ENCODE measurements at regions not wholly inside any gene's neighbourhood (a gene's known extent, or its start where the extent isn't known, plus 50 kb on each side); places are given as distances from the start of the nearest gene placed in this dataset.

- Histone ChIP-seq H4K8ac (ENCODE audit: extremely low read depth, insufficient read depth, low read length) (no peak overlapping the region), H3K79me1 (ENCODE audit: low read depth, low read length) (no peaks in the 10 kb centered on the region), H2AK5ac (ENCODE audit: low read depth, low read length) (no peak overlapping the region), H3K9ac (replicated peaks in 1 of 4; ENCODE audit: extremely low read depth in 1 of 4, low read depth in 3 of 4, low read length in 3 of 4) (no peak overlapping the region), H3K36me3 (ENCODE audit: control insufficient read depth in 2 of 4, insufficient read depth in 4 of 4, low read length in 3 of 4) (no peaks in the 10 kb centered on the region), H3K56ac (replicated peaks; ENCODE audit: insufficient read length, low read depth, low read length) (no peak overlapping the region), H2BK12ac (ENCODE audit: low read depth, low read length) (no peak overlapping the region), H3K4ac (replicated peaks; ENCODE audit: insufficient read length, low read depth, low read length) (no peak overlapping the region), H2BK5ac (ENCODE audit: low read depth, low read length) (no peak overlapping the region), H3K23ac (ENCODE audit: insufficient read length) (no peak overlapping the region), H4K20me1 (replicated peaks in 1 of 2; ENCODE audit: control insufficient read depth in 1 of 2, insufficient read depth in 2 of 2, low read length in 2 of 2) (no peaks in the 10 kb centered on the region), H3K27me3 (replicated peaks in 1 of 4; ENCODE audit: control insufficient read depth in 3 of 4, extremely low read depth in 1 of 4, insufficient read depth in 3 of 4, low read length in 3 of 4) (no peaks in the 10 kb centered on the region), H3K27ac (ENCODE audit: low read depth, low read length) (no peak overlapping the region), H3K23me2 (ENCODE audit: low read depth, low read length) (no peaks in the 10 kb centered on the region), H4K91ac (replicated peaks; ENCODE audit: insufficient read length, low read length) (no peak overlapping the region), H3K79me2 (ENCODE audit: control insufficient read depth in 1 of 2, insufficient read depth in 2 of 2, low read length in 2 of 2) (no peaks in the 10 kb centered on the region), H2BK120ac (replicated peaks; ENCODE audit: low read depth, low read length) (no peak overlapping the region), H4K5ac (ENCODE audit: insufficient read length, low read depth, low read length) (no peak overlapping the region), H3K14ac (ENCODE audit: insufficient read length) (no peak overlapping the region), H3K18ac (ENCODE audit: extremely low read depth, low read length) (no peak overlapping the region), H2BK20ac (ENCODE audit: low read length) (no peak overlapping the region), H3K4me3 (ENCODE audit: extremely low read depth in 1 of 4, insufficient read depth in 2 of 4, low read depth in 3 of 4, low read length in 4 of 4) (no peak overlapping the region), H2AFZ (ENCODE audit: low read length) (no peak overlapping the region), H3K4me1 (replicated peaks in 1 of 4; ENCODE audit: control insufficient read depth in 3 of 4, insufficient read depth in 4 of 4, low read length in 3 of 4) (no peaks in the 10 kb centered on the region), H2BK15ac (ENCODE audit: low read length) (no peak overlapping the region), H3K4me2 (ENCODE audit: insufficient read depth in 1 of 2, low read depth in 2 of 2, low read length in 2 of 2) (no peak overlapping the region), H3K9me3 (ENCODE audit: insufficient read depth in 2 of 2, low read depth in 1 of 2, low read length in 1 of 2) (no peaks in the 10 kb centered on the region)
- ChIA-PET POLR2A (ENCODE audit: partially characterized antibody) (no interaction called here), CTCF (ENCODE audit: partially characterized antibody) (interaction anchor here (0.6 to 17.9 kb wide), 11 partner anchors 9 to 647 kb away, joined by 3 to 591 read pairs (median 3); no protein-coding TSS in a partner anchor)
- DNase-seq (ENCODE audit: low read depth in 1 of 2, low spot score in 2 of 2): no peak
- no peak for FAIRE-seq
- 90% methylated on average over 12 of the region's 12 CpGs; no CpG with 5 or more reads in 1 of the 2 experiments for WGBS, 2 experiments (ENCODE audit: extremely low coverage in 1 of 2, insufficient coverage in 1 of 2, insufficient read length in 1 of 2, insufficient replicate concordance in 2 of 2, low coverage in 1 of 2, low lambda C conversion rate in 2 of 2, missing lambda C conversion rate in 1 of 2)
- TF ChIP-seq SP2 (IDR thresholded peaks at IDR 0.05; ENCODE audit: low read length) (no peak), CBX5 (IDR thresholded peaks at IDR 0.05; ENCODE audit: low read depth, low read length) (no peak), SIX5 (IDR thresholded peaks at IDR 0.05; ENCODE audit: low read depth, low read length) (no peak), NRF1 (IDR thresholded peaks at IDR 0.05; ENCODE audit: low read depth, low read length) (no peak), SP4 (IDR thresholded peaks at IDR 0.05; ENCODE audit: low read length) (no peak), HDAC6 (IDR thresholded peaks at IDR 0.05; ENCODE audit: low read depth, low read length) (no peak), ATF3 (IDR thresholded peaks at IDR 0.05; ENCODE audit: insufficient read depth, low read depth, low read length) (no peak), FOSL1 (IDR thresholded peaks at IDR 0.05; ENCODE audit: insufficient read depth, low read depth, low read length) (no peak), CBX8 (IDR thresholded peaks at IDR 0.05; ENCODE audit: borderline replicate concordance, low read depth, low read length) (no peak), NANOG (IDR thresholded peaks at IDR 0.05; ENCODE audit: insufficient read depth, low read depth, low read length, poor library complexity, severe bottlenecking) (no peak), BRCA1 (IDR thresholded peaks at IDR 0.05; ENCODE audit: low read depth, low read length) (no peak), TAF1 (IDR thresholded peaks at IDR 0.05; ENCODE audit: low read depth, low read length) (no peak), MAFK (IDR thresholded peaks at IDR 0.05; ENCODE audit: low read depth, low read length) (no peak)
Measured at GRCh38 chr18:59068276-59069071, 71.2 kb upstream of the SEC11C start.
